ENCODE measurements at regions not wholly inside any gene's neighbourhood (a gene's known extent, or its start where the extent isn't known, plus 50 kb on each side); places are given as distances from the start of the nearest gene placed in this dataset.

- no peak for DNase-seq
Observed at GRCh38 chr17:62913991-62914570, 52.0 kb upstream of the TANC2 start.

DNA sequence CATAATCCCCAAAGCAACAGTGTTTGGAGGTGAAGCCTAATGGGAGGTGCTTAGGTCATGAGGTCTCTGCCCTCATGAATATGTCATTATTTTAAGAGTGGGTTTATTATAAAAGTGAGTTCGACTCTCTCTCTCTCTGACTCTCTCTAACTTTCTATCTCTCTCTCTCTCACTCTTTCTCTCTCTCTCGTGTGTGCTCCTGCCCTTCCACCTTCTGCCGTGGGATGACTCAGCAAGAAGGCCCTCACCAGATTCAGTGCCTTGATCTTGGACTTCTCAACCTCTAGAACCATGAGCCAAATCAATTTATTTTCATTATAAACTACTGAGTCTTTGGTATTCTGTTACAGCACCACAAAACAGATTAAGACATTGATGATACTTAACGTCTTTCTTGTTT lies 53.7 kb upstream of the TANC2 start:
- no peak for DNase-seq

GRCh38 chr17:62911114-62911513 lies 54.9 kb upstream of the TANC2 start:
- no peak for DNase-seq

GRCh38 chr17:62910277-62910676 lies 55.8 kb upstream of the TANC2 start:
- DNase-seq, result no peak

DNA sequence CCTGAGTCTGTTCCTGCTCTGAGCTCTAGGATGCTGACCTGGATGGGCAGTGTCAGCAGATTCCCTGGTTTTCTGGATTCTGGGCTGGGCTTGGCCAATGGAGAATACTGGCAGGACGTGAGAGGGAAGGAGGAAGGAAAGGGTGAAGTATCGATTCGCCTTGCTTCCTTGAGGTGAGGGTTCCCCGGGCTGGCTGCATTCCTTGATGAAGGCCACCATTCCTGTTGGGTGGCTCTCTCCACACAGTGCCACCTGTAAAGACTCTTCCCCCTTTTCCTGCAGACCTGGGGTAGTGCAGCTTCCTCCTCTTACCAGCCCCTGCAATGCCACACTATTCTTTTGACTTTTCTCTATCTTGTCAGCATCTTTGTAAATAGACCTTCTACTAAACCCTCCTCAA lies 58.1 kb upstream of the TANC2 start:
- no peak for DNase-seq

- DNase-seq, result no peak
Observed at GRCh38 chr17:62906881-62907280, 59.2 kb upstream of the TANC2 start.

- DNase-seq, result no peak
Observed at GRCh38 chr17:62905233-62905632, 60.8 kb upstream of the TANC2 start.

- no peak for DNase-seq
Observed at GRCh38 chr17:62902531-62903220, 63.4 kb upstream of the TANC2 start.

DNA sequence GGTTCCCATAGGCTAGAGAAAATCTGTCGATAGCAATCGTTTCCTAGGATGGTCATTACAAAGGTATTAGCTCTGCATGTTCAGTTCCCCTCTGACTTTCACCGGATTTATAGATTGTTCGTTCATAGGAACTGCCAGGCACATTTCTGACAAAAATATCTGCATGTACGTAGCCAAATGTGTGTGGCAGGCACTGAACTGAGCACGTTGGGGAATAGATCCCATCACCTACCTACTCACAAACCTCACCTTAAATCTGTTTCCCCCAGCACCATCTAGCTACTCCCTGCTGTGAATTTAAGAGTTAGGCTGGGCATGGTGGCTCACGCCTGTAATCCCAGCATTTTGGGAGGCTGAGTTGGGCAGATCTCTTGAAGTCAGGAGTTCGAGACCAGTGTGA lies 64.5 kb upstream of the TANC2 start:
- DNase-seq, result no peak

DNA sequence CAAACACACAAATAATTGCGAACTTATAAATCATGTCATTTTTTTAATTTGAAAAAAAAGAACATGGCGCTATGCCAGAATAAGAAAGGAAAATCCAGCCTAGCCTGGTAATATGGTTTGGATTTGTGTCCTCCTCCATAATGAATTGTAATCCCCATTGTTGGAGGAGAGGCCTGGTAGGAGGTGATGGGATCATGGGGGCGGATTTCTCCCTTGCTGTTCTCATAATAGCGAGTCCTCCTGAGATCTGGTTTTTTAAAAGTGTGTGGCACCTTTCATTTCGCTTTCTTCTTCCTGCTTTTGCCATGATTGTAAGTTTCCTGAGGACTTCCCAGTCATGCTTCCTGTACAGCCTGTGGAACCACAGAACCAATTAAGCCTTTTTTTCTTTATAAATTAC lies 65.9 kb upstream of the TANC2 start:
- DNase-seq, result no peak

DNA sequence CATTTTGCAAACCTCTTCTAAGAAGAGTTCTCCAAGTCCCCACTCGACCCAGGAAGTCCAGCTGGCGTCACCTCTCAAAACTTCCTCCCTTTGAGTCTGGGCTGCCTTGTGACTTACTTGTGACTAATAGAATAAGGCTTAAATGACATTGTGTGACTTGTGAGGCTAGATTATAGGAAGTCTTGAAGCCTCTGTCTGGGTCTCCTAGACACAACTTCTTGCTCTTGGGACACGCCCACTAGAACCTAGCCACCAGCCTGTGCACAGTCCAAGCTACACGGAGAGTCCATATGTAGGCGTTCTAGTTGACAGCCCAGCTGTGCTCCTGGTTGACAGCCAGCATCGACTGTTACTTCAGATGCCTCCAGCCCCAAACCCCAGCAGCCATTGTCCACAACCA lies 66.7 kb upstream of the TANC2 start:
- no peak for DNase-seq

DNA sequence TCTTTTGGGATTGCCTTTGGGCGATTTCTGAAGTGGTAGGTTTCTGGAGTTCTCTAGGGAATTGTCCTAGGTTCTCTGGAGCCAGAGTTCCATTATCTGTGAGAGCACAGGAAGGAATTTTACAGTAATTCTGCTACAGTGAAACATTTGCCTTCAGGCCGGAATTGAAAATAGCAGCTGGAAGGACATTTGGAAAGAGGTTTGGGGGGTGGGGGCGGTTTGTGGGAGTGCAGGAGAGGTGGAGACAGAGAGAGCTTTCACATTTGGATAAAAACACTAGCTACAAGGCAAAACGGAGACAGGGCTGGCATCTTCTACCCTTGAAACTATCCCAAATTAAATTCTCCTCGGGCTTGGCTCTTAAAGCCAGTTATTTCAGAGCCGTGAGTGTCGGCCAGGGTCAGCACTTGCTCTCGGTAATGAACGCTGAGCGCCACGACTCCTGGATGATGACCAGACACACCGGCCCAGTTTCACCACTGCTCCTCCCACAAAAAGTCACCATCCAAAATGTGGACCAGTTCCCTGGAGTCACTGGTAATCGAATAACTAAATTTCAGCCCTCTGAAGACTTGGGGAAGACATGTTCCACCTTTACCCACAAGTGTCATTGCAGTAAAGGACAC lies 67.7 kb upstream of the TANC2 start:
- no peak for DNase-seq

DNA sequence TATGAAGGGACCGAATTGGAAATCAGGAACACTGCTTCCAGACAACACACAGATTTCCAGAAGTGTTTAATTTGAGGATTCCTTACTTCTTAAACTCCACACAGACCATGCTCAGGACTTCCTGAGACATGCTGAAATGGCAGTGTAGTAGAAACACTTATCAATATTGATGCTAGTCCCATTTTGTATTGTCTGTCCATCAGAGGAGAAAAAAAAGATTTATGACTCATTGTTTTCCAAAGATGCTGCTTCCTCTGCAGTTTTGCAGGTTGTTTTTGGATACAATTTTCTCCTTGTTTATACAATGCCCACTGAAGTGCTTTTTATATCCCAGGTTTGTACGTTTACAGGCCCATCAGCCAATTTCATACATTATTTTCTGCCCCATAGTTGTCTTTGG lies 68.3 kb upstream of the TANC2 start:
- no peak for DNase-seq

- DNase-seq, result no peak
Observed at GRCh38 chr17:62895320-62896301, 70.4 kb upstream of the TANC2 start.

DNA sequence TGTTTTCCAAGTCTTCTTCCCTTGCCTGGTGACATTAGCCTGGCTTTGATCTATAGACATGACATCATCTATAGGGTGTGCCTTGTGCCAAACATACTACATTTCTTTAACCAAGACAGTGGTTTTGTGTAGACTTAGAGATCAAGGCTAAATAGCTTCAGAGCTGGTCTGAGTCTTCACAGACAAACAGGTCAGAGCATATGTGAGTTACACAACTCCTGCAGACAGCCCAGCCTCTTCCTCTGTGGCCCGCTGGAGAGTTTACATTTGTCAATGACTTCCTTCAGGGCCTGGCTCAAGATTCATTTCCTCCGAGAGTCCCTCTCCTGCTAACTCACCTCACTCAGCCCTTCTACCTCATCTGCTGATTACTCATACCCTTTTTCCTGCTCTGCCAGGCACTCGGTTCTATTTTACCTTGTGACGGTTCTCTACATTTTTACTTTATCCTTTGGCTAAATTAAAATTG lies 73.1 kb upstream of the TANC2 start:
- DNase-seq, result peak; percentile 7

GRCh38 chr17:62892061-62892675 lies 73.9 kb upstream of the TANC2 start:
- peak; percentile 24 for DNase-seq

DNA sequence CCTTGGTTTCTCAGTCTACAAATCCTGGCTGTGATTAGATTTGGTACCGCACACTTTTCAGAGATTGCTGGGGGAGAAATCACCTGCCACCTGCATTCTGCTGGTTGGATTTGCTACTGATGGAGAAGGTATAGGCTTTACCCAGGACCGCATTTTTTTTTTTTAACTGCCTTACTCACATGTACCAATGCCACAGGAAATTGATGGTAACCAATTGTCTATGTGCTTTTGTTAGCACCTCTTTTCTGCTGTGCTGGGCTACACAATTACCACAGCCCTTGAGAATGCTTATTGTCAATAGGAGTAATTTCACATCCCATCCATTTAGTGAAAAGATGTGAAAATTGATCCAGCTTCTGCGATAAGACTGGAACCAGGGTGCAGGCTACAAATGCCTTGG lies 74.4 kb upstream of the TANC2 start:
- DNase-seq, result peak; percentile 24

GRCh38 chr17:62888765-62889164 lies 77.3 kb upstream of the TANC2 start:
- DNase-seq, result no peak

DNA sequence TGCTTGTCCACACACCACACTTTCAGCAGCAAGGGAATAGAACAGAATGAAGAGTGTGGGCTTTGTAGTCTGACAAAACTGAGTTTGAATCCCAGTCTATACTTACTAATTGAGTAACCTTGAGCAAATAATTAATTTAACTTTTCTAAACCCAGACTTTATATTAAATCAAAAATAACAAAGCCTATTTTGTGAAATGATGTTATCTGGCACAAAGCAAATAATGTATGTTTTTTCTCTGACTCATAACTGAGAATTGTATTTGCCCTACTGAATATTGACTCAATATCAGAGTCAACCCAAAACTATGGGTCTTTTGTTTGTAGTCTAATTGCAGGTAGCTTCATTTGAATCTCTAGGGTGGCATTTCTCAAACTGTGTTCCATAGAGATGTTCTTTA lies 77.9 kb upstream of the TANC2 start:
- DNase-seq, result no peak

GRCh38 chr17:62887437-62887836 lies 78.6 kb upstream of the TANC2 start:
- DNase-seq, result no peak

DNA sequence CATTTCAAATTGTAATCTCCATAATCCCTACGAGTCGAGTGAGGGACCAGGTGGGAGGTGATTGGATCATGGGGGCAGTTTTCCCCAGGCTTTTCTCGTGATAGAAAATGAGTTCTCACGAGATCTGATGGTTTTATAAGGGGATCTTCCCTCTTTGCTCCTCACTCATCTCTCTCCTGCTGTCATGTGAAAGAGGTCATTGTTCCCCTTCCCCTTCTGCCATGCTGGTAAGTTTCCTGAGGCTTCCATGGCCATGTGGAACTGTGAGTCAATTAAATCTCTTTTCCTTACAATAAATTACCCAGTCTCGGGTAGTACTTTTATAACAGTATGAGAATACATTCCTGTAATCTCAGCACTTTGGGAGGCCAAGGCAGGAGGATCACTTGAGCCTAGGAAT lies 76.7 kb upstream of the MARCHF10 start:
- DNase-seq, result no peak

- no peak for DNase-seq
Observed at GRCh38 chr17:62882878-62883277, 74.8 kb upstream of the MARCHF10 start.

DNA sequence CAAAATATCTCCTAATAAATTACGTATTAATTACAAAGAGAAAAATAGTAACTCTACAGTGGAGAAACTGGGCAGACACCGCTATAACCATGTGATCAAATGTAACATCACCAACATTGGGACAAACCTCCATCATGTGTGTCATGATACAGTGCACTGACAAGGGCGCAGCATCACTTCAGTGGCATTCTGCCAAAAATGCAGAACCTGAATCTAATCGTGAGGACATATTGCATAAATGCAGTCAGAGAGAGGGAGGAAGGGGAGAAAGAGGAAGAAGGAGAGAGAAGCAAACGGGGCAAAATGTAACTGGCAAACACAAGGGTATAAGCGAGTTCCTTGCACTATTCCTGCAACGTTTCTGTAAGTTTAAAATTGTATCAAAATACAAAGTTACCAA lies 74.2 kb upstream of the MARCHF10 start:
- no peak for DNase-seq
